ENCODE measurements at regions not wholly inside any gene's neighbourhood (a gene's known extent, or its start where the extent isn't known, plus 50 kb on each side); places are given as distances from the start of the nearest gene placed in this dataset.

DNA sequence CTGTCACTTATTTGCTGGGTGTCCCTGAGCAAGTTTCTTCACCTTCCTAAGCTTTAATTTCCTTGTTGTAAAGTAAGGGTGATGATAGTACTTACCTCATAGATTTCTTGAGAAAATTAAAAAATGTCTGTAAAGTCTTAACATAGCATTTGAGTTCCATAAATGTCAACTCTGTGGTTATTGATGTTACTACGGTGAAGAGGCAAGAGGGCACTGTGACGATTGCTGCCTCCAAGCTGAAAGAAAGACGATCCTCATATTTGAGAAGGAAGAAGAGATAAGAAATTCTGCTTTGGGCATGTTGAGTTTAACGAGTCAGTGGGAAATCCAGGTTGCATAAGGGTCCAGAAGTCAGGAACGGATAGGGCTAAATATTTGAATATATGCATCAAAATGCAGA is 240.8 kb upstream of the ZPLD1 start:
- H3K4me3 ChIP-seq (IDR thresholded peaks at IDR 0.05; ENCODE audit: insufficient read depth, low read depth, low read length), result no peak overlapping the region
- no peaks in the 10 kb centered on the region for H3K79me2 ChIP-seq (ENCODE audit: insufficient read depth, low read depth)
- no peaks in the 10 kb centered on the region for H3K36me3 ChIP-seq (ENCODE audit: insufficient read depth)
- H4K20me1 ChIP-seq (ENCODE audit: insufficient read depth), result no peaks in the 10 kb centered on the region
- TF ChIP-seq, protein P1, sequence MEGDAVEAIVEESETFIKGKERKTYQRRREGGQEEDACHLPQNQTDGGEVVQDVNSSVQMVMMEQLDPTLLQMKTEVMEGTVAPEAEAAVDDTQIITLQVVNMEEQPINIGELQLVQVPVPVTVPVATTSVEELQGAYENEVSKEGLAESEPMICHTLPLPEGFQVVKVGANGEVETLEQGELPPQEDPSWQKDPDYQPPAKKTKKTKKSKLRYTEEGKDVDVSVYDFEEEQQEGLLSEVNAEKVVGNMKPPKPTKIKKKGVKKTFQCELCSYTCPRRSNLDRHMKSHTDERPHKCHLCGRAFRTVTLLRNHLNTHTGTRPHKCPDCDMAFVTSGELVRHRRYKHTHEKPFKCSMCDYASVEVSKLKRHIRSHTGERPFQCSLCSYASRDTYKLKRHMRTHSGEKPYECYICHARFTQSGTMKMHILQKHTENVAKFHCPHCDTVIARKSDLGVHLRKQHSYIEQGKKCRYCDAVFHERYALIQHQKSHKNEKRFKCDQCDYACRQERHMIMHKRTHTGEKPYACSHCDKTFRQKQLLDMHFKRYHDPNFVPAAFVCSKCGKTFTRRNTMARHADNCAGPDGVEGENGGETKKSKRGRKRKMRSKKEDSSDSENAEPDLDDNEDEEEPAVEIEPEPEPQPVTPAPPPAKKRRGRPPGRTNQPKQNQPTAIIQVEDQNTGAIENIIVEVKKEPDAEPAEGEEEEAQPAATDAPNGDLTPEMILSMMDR (conservative IDR thresholded peaks at IDR 0.05; ENCODE audit: low read depth, low read length), result no peak
- no peak overlapping the region for H3K4me2 ChIP-seq
- H3K27ac ChIP-seq, result no peak overlapping the region
- H3K9ac ChIP-seq, result no peak overlapping the region
- no peaks in the 10 kb centered on the region for H3K27me3 ChIP-seq (ENCODE audit: insufficient read depth, low read depth)
- H3K4me1 ChIP-seq (ENCODE audit: low read depth, poor library complexity, severe bottlenecking), result no peaks in the 10 kb centered on the region
- H2AFZ ChIP-seq (ENCODE audit: low read depth), result no peak overlapping the region

DNA sequence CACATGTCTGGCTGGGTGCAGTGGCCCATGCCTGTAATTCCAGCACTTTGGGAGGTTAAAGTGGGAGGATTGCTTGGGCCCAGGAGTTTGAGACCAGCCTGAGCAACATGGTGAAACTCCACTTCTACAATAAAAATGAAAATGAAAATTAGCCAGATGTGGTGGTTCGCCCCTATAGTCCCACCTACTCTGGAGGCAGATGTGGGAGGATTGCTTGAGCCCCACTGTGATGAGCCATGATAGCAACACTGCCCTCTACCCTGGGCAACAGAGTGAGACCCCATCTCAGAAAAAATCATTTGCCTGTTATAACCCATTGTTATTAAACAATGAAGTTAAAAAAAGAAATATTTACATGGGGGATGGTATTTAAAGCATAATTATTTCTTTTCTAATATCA is 240.1 kb upstream of the ZPLD1 start:
- no peak overlapping the region for H3K4me2 ChIP-seq
- no peak overlapping the region for H2AFZ ChIP-seq (ENCODE audit: low read depth)
- H3K4me3 ChIP-seq (IDR thresholded peaks at IDR 0.05; ENCODE audit: insufficient read depth, low read depth, low read length), result no peak overlapping the region
- H3K79me2 ChIP-seq (ENCODE audit: insufficient read depth, low read depth), result no peaks in the 10 kb centered on the region
- H3K4me1 ChIP-seq (ENCODE audit: low read depth, poor library complexity, severe bottlenecking), result no peaks in the 10 kb centered on the region
- no peak overlapping the region for H3K9ac ChIP-seq
- H3K27ac ChIP-seq, result no peak overlapping the region
- TF ChIP-seq, protein P1 (conservative IDR thresholded peaks at IDR 0.05; ENCODE audit: low read depth, low read length), result no peak
- no peaks in the 10 kb centered on the region for H3K36me3 ChIP-seq (ENCODE audit: insufficient read depth)
- H3K27me3 ChIP-seq (ENCODE audit: insufficient read depth, low read depth), result no peaks in the 10 kb centered on the region
- H4K20me1 ChIP-seq (ENCODE audit: insufficient read depth), result no peaks in the 10 kb centered on the region

DNA sequence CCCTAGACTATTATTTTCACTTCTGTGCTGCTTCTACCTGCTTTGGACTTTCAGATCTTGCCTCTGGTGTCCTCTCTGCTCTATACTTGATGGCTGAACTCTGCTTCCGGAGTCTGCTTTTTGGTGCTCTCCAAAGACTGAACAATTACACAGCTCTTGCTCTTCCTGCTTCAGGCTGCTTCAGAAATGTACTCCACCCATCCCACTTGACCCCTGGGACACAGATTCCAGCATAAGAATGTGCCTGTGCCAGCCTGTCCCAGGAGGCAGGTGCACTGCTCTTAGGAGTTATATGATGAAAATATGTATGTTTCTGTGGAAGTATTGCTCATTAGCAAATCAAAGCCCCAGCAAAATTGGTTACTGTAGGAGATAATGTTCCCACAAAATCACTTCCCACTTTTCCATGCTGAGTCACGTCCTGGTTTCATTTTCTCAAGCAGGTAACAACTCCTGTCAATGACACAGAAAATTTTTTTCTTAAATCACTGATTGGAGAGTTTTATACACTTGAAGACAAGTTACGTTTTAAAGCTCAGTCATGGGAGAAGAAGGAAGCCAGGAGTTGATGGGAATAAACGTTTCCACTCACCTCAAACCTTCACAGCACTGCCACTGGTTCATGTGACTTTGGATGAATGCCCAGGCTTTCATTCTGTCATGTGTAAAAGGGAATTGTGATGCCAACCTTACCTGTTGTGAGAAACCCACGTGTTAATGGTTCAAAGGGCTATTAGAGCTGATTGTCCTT is 239.4 kb upstream of the ZPLD1 start:
- Histone ChIP-seq H3K4me1 (ENCODE audit: low read depth, poor library complexity, severe bottlenecking) (no peaks in the 10 kb centered on the region), H3K36me3 (ENCODE audit: insufficient read depth) (no peaks in the 10 kb centered on the region), H3K4me3 (IDR thresholded peaks at IDR 0.05; ENCODE audit: insufficient read depth, low read depth, low read length) (no peak overlapping the region), H2AFZ (ENCODE audit: low read depth) (no peak overlapping the region), H3K9ac (no peak overlapping the region), H3K79me2 (ENCODE audit: insufficient read depth, low read depth) (no peaks in the 10 kb centered on the region), H3K27me3 (ENCODE audit: insufficient read depth, low read depth) (no peaks in the 10 kb centered on the region), H4K20me1 (ENCODE audit: insufficient read depth) (no peaks in the 10 kb centered on the region), H3K27ac (no peak overlapping the region), H3K4me2 (no peak overlapping the region)
- TF ChIP-seq, protein P1 (conservative IDR thresholded peaks at IDR 0.05; ENCODE audit: low read depth, low read length), result no peak

DNA sequence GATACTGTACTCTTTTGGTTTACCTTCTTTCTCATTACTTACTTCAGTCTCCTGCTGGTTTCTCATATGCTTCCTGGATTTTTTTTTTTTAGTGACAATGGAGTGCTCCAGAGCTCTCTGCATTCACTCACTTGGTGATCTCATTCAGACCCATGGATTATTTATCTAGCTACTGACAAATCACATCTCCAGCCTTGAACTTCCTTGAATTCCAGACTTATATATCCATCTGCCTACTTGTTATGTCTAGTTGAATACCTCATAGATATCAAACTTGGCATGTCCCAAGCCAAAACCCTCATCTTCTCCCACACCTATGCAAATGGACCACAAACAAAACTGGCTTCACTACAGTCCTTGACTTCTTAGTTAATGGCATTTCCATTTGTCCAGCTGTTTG is 234.7 kb upstream of the ZPLD1 start:
- no peak overlapping the region for H3K4me2 ChIP-seq

More for the DNA sequence above, 234.7 kb upstream of the ZPLD1 start:
- Histone ChIP-seq H3K79me2 (ENCODE audit: insufficient read depth, low read depth) (no peaks in the 10 kb centered on the region), H3K4me1 (ENCODE audit: low read depth, poor library complexity, severe bottlenecking) (no peaks in the 10 kb centered on the region), H3K27me3 (ENCODE audit: insufficient read depth, low read depth) (no peaks in the 10 kb centered on the region), H3K36me3 (ENCODE audit: insufficient read depth) (no peaks in the 10 kb centered on the region), H2AFZ (ENCODE audit: low read depth) (no peak overlapping the region), H3K9ac (no peak overlapping the region), H4K20me1 (ENCODE audit: insufficient read depth) (no peaks in the 10 kb centered on the region), H3K4me3 (IDR thresholded peaks at IDR 0.05; ENCODE audit: insufficient read depth, low read depth, low read length) (no peak overlapping the region), H3K27ac (no peak overlapping the region)
- TF ChIP-seq, protein P1 (conservative IDR thresholded peaks at IDR 0.05; ENCODE audit: low read depth, low read length), result no peak
